22Rv1 (cell line): ENCODE measurements at regions not wholly inside any gene's neighbourhood (a gene's known extent, or its start where the extent isn't known, plus 50 kb on each side); places are given as distances from the start of the nearest gene placed in this dataset.

Source experiments
- CTCF ChIP-seq: fragments of 450-650 bp; IDR thresholded peaks from 2 replicates; pipeline ENCODE4 v1.5.1; 2017; ENCODE audit warnings: mild to moderate bottlenecking
- ZFX ChIP-seq: fragments of 450-650 bp; IDR thresholded peaks from 2 replicates; pipeline ENCODE4 v1.6.1; 2017; ENCODE audit warnings: antibody characterized with exemption, borderline replicate concordance

DNA sequence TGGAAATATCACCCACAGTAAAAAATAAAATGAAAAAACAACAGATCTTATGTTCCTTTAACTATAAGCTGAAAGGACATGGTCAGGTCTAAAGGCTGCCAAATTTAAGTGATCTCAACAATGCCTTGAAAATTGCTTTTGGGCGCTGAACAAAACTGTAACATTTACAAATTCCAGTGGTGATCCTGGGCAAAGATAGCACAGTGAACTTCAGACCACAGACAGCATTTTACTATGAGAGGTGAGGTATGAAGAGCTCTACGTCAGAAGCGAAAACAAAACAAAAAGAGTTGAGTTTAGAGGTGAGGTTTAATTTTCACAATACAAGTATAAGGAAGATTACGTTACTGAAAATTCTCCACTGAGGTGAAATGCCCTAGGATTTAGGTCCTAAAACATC is 165.8 kb upstream of the STK32A start:
- TF ChIP-seq CTCF: no peak
- TF ChIP-seq ZFX: no peak
